GM12891 (cell line): ENCODE measurements at regions not wholly inside any gene's neighbourhood (a gene's known extent, or its start where the extent isn't known, plus 50 kb on each side); places are given as distances from the start of the nearest gene placed in this dataset.

Experiments
- DNase-seq: peaks from one replicate; pipeline ENCODE4 v3.0.0; 2011; ENCODE audit warnings: low spot score; ENCODE audit not compliant: insufficient read length
- FAIRE-seq: peaks from 2 replicates; lab custom pipeline; 2011; peaks lifted over from hg19 to GRCh38; lab: Jason Lieb, UNC
- PAX5 ChIP-seq: IDR thresholded peaks from 2 replicates; pipeline ENCODE4 v1.6.1; 2011; ENCODE audit warnings: low read length, moderate library complexity, mild to moderate bottlenecking; ENCODE audit not compliant: insufficient read depth, severe bottlenecking
- POLR2A ChIP-seq: IDR thresholded peaks from 2 replicates; pipeline ENCODE4 v1.6.1; 2011; ENCODE audit warnings: low read depth, low read length, control low read depth
- POLR2AphosphoS5 ChIP-seq: IDR thresholded peaks from 2 replicates; pipeline ENCODE4 v1.6.1; 2011; ENCODE audit warnings: low read depth, low read length, control low read depth
- POU2F2 ChIP-seq: IDR thresholded peaks from 2 replicates; pipeline ENCODE4 v1.6.1; 2011; ENCODE audit warnings: low read depth, mild to moderate bottlenecking, control low read depth, low read length, moderate library complexity
- SPI1 ChIP-seq: IDR thresholded peaks from 2 replicates; pipeline ENCODE4 v1.6.1; 2011; ENCODE audit warnings: low read depth, low read length, control low read depth
- TAF1 ChIP-seq: IDR thresholded peaks from 2 replicates; pipeline ENCODE4 v1.6.1; 2011; ENCODE audit warnings: low read depth, low read length, control low read depth

DNA sequence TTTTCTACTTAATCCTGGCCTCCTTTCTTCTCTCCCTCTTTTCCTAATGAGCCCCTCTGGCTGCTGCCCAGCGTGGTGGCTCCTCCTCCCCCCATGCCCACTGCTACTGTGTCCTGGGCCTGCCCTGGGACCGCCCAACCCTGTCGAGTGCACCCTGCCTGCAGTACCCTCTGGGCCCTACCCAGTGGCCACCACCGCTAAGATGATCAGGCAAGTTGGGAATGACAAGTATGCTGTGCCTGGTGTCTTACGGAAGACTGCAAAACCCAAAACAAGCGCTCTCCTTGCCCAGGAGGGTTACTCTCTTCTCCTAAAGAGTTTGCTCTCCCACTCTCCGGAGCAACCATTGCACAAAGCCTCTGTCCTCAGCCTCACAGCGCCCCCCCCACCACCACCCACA, 273.7 kb downstream of the SYK start:
- no peak for DNase-seq
- no peak for FAIRE-seq
- TF ChIP-seq POLR2A = no peak
- no peak for TF ChIP-seq PAX5
- no peak for TF ChIP-seq SPI1
- TF ChIP-seq POLR2AphosphoS5 = no peak
- no peak for TF ChIP-seq TAF1
- TF ChIP-seq POU2F2 = no peak

DNA sequence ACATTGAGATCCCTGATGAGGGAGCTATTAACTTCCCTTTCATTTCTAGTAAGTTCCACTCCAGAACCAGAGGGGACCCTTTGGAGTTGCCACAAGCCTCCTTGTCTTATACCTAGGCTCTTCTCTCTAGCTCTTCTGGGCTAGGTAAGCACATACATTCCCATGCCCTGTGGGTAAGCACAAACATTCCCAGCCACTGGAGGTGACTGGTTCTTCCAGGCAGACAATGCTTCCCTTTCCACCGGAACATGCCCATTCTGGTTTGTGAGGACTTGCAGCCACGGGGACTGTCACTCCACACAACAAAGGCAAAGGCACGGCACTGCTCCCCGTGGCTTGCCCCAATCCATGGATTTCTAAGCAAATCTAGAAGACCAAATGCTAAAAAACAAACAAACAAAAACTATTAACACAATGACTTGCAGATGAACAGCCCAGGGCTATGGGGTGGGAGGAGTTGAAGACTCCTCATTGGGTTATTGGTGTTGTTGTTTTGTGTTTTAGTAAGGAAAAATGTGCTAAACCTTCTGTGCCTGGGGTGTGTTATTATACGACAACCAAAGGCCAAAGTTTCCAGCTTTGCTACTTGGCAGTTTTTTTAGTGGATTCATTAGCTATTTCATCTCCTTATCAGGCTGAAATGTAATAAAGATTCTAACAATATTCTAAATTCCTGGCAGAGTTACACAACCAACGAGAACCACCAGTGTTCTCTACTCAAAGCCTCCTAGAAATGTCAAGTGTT, 276.2 kb downstream of the SYK start:
- FAIRE-seq (no peak), DNase-seq (no peak)
- TF ChIP-seq POLR2A (no peak), POLR2AphosphoS5 (no peak), PAX5 (no peak), SPI1 (no peak)

GRCh38 chr9:91078369-91078695, 276.7 kb downstream of the SYK start:
- FAIRE-seq (no peak), DNase-seq (no peak)
- no peak for TF ChIP-seq TAF1
- TF ChIP-seq POU2F2 = no peak
- no peak for TF ChIP-seq PAX5
- no peak for TF ChIP-seq POLR2AphosphoS5
- TF ChIP-seq SPI1 = no peak
- no peak for TF ChIP-seq POLR2A

DNA sequence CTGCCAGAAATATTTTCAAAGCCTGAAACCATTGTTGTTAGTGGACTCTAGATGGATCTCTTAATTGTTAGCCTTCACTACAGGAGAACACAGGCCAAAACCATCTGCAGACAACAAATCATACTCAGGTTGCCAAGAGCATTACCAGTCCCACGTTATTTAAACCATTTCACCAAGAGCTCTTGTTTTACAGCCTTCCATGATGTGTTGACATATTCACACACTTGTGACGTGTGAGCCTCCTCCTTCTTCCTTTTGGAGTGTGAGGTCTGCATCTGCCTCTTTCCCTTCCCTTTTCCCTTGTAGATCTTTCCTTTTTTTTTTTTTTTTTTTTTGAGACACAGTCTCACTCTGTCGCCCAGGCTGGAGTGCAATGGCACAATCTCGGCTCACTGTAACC, 279.0 kb downstream of the AUH start:
- no peak for DNase-seq
- no peak for TF ChIP-seq PAX5
- TF ChIP-seq POLR2AphosphoS5 = no peak
- TF ChIP-seq POLR2A = no peak
- TF ChIP-seq TAF1 = no peak
- TF ChIP-seq POU2F2 = no peak
- TF ChIP-seq SPI1 = no peak
- no peak for FAIRE-seq

DNA sequence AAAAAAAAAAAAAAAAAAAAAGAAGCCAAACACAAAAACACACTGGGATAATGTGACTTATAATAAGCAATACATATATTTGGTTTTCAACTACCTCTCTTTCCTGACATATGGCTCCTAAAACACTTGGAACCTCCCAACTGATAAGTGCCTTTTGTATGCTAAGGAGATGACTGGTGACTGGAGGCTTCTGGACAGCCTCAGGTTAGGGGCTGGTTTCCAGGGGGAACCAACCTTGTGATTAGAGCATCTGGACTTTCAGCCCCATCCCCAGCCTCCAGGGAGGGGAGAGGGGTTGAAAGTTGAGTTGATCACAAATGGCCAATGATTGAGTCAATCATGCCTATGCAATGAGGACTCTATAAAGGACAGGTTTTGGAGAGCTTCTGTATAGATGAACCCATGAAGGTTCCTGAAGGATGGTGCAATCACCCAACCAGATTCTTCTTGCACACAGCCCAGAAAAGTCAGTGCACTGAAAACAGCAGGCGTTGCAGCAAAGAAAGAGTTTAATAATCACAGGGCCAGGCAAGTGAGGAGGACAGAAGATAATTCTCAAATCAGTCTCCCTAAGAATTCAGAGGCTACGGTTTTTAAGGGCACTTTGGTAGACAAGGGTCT, 276.7 kb downstream of the AUH start:
- DNase-seq = no peak
- TF ChIP-seq POLR2A (no peak), TAF1 (no peak), POLR2AphosphoS5 (no peak), POU2F2 (no peak), SPI1 (no peak), PAX5 (no peak)
- no peak for FAIRE-seq

DNA sequence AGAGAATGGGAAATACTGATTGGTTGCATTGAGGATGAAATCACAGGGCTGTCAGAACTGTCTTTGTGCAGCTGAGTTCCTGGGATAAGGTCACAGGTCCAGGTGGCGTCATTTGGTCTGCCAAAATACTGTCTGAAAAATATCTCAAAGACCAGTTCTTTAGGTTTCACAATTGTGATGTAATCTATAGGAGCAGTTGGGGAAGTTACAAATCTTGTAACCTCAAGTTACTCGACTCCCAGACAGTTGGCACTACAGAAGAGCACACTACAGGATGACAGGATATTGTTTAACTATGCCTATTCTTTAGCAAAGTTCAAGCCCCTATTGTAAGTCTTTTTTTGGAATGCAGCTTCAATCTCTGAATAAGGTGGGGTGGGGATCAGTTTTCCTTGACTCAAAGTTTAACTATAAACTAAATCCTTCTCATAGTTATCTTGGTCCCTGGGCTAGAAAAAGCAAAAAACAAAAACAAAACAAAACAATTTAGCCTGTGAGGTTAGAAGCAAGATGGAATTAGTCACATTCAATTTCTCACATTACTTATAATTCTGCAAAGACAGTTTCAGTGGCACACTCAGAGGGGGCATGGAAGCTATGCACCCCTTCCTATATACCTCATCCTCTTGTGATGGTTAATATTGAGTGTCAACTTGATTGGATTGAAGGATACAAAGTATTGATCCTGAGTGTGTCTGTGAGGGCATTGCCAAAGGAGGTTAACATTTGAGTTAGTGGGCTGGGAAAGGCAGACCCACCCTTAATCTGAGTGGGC, 276.0 kb downstream of the AUH start:
- no peak for DNase-seq
- no peak for FAIRE-seq

DNA sequence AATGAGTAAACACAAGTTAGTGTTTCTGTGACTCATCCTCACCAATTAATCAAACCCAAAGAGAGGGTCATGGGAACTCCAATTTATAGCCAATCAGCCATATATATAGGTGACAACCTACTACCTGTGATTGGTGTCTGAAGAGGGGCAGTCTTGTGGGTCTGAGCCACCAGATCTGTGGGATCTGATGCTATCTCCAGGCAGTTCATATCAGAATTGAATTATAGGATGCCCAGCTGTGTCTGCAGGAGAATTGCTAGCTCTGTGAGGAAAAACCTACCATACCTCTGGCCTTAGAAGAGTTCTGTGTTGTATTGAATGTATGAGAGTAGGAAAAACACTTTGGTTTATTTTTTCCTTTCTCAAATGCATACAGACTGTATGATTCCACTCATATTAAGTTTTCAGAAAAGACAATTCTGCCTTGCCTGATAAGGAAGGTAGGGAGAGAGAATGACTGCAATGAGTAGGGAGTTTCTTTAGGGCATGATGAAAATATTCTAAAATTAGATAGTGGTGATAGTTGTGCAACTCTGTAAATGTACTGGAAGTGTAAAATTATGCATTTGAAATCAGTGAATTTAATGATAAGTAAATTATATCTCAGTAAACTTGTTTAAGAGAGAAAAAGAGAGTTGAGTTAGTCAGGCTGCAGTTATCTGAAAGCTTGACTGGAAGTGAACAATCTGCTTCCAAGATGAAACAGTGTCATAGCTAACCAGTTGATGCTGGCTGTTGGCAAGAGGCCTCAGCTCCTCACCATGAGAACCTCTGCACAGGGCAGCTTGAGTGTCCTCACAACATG, 274.9 kb downstream of the AUH start:
- FAIRE-seq = no peak
- DNase-seq = no peak
- TF ChIP-seq PAX5 = no peak
- no peak for TF ChIP-seq POLR2AphosphoS5
- no peak for TF ChIP-seq TAF1
- TF ChIP-seq POLR2A = no peak
- TF ChIP-seq POU2F2 = no peak
- TF ChIP-seq SPI1 = no peak

More for the DNA sequence above, 276.0 kb downstream of the AUH start:
- TF ChIP-seq PAX5 (no peak), TAF1 (no peak), POU2F2 (no peak), POLR2A (no peak), POLR2AphosphoS5 (no peak), SPI1 (no peak)

DNA sequence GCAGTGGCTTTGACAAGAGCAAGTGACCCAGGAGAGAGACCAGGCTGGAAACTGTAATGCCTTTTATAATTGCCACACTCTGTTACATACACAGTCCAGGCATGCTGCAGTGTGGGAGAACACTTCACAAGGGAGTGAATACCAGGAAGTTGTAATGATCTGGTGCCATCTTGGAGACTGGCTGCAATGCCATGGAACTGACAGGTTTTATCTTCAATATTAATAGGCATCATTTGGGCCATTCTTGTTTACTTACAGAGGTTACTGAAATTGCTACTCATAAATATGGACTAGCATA, 274.3 kb downstream of the AUH start:
- no peak for FAIRE-seq
- TF ChIP-seq TAF1 (no peak), PAX5 (no peak), SPI1 (no peak), POU2F2 (no peak), POLR2AphosphoS5 (no peak)
- DNase-seq = no peak
